Pancreas (tissue), 10 donors: ENCODE measurements at regions not wholly inside any gene's neighbourhood (a gene's known extent, or its start where the extent isn't known, plus 50 kb on each side); places are given as distances from the start of the nearest gene placed in this dataset.

Experiments used
- ATAC-seq, 4 donors: fragments of 200-7000 bp; cut with Tn5 transposase; one replicate each; pipeline versions ENCODE4 v1.8.0 to v1.9.1; 2020; ENCODE audit warnings: mild to moderate bottlenecking in 4 of 4, moderate library complexity in 4 of 4
- DNase-seq, 6 donors: peaks; one replicate each; pipeline ENCODE4 v3.0.0-alpha.2; 2020
- FAIRE-seq: peaks from 2 replicates; lab custom pipeline; 2012; peaks lifted over from hg19 to GRCh38; lab: Jason Lieb, UNC
- H3K27ac ChIP-seq, 4 donors: fragments of 200-600 bp; sonication (generic); 1 replicate in 3 of 4; 2 replicates in 1 of 4; pipeline versions ENCODE4 v1.5.0 to v1.8.0; 2020
- H3K27me3 ChIP-seq, 4 donors: fragments of 200-600 bp; one replicate each; pipeline ENCODE4 v1.8.0; 2021
- H3K36me3 ChIP-seq, 3 donors: fragments of 200-600 bp; sonication (generic) in 1 of 3; one replicate each; pipeline versions ENCODE4 v1.5.0 to v1.8.0; 2020 to 2021
- H3K4me1 ChIP-seq, 3 donors: fragments of 200-600 bp; one replicate each; pipeline ENCODE4 v1.8.0; 2021
- H3K4me3 ChIP-seq, 4 donors: fragments of 200-600 bp; sonication (generic) in 2 of 4; one replicate each; pipeline versions ENCODE4 v1.5.0 to v1.8.0; 2020 to 2021
- H3K9me3 ChIP-seq, 4 donors: fragments of 200-600 bp; one replicate each; pipeline ENCODE4 v1.8.0; 2021
- WGBS, 2 donors: extraction: QIAGEN DNeasy Blood & Tissue Kit; methylation state at CpG; one replicate each; pipeline ENCODE4 v1.1.7; 2013; 5-methylcytosine and 5-hydroxymethylcytosine counted together
- intact Hi-C, 3 donors: fragments of 100-400 bp; cut with DNase I; formaldehyde crosslinking; loops; one replicate each; pipeline versions ENCODE4 v1.11.1 to v1.14.2; 2022
- TF ChIP-seq, protein P1 (sequence below), 4 donors: fragments of 200-600 bp; sonication (generic) in 3 of 4; IDR thresholded peaks; one replicate each; pipeline versions ENCODE4 v1.5.0 to v1.8.0; 2021; ENCODE audit warnings: antibody characterized with exemption in 4 of 4
- donor health status: healthy with polysubstance abuse.
- donor health status: DM: no; HTN: no; CAD: no; lungs with moderate emphysema.
- donor health status: DM: no; HTN: no; CAD: no.
- donor health status: control.
- donor health status: control.
- donor health status: Bipolar disorder and iron deficiency.
- donor health status: DM: yes; HTN: yes; CAD: no.
- donor health status: DM: no; HTN: no; CAD: no.
- donor health status: DM: no; HTN: no; CAD: no.
- donor health status: DM: yes; HTN: yes; CAD: no.

GRCh38 chr11:70715166-70715951 is 317.0 kb downstream of the CTTN start:
- no peaks in the 10 kb centered on the region for H3K36me3 ChIP-seq
- no peaks in the 10 kb centered on the region for H3K27me3 ChIP-seq
- DNase-seq (peak in 1 of 6 donors; percentile 31), ATAC-seq (no peak), FAIRE-seq (no peak)
- H3K4me3 ChIP-seq, result no peak overlapping the region
- H3K4me1 ChIP-seq, result no peaks in the 10 kb centered on the region
- 89 to 90% methylated on average over 14 to 15 of the region's 15 CpGs for WGBS, 2 donors
- intact Hi-C loops, result no loop called here
- no peak overlapping the region for H3K27ac ChIP-seq
- TF ChIP-seq, protein P1, sequence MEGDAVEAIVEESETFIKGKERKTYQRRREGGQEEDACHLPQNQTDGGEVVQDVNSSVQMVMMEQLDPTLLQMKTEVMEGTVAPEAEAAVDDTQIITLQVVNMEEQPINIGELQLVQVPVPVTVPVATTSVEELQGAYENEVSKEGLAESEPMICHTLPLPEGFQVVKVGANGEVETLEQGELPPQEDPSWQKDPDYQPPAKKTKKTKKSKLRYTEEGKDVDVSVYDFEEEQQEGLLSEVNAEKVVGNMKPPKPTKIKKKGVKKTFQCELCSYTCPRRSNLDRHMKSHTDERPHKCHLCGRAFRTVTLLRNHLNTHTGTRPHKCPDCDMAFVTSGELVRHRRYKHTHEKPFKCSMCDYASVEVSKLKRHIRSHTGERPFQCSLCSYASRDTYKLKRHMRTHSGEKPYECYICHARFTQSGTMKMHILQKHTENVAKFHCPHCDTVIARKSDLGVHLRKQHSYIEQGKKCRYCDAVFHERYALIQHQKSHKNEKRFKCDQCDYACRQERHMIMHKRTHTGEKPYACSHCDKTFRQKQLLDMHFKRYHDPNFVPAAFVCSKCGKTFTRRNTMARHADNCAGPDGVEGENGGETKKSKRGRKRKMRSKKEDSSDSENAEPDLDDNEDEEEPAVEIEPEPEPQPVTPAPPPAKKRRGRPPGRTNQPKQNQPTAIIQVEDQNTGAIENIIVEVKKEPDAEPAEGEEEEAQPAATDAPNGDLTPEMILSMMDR (IDR thresholded peaks at IDR 0.05), result no peak
- no peaks in the 10 kb centered on the region for H3K9me3 ChIP-seq

DNA sequence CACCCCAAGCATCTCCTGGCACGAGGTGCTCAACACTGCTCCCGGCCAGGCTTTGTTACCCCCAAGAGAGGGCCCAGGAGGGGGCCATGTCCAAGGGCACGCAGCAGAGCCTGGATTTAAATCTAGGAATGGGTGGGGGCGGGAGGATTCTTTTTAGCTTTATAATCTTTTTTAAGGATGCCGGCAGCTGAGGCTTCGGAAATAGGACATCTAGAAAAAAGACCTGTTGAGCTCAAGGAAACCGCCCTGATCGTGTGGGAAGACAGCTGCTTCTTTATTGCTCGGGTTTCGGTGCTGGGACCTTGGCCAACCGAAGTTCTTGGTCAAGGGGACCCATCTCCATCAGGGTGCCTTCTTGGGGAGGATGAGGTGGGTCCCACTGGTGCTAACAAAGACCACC is 317.9 kb downstream of the CTTN start:
- FAIRE-seq (no peak), DNase-seq (no peak), ATAC-seq (no peak)
- no peaks in the 10 kb centered on the region for H3K4me1 ChIP-seq
- intact Hi-C loops, result no loop called here
- H3K4me3 ChIP-seq, result no peak overlapping the region
- H3K9me3 ChIP-seq, result no peaks in the 10 kb centered on the region
- no peak overlapping the region for H3K27ac ChIP-seq
- no peaks in the 10 kb centered on the region for H3K27me3 ChIP-seq
- H3K36me3 ChIP-seq, result no peaks in the 10 kb centered on the region
- TF ChIP-seq, protein P1 (IDR thresholded peaks at IDR 0.05), result no peak
- WGBS, 2 donors, result 94% methylated on average over 11 of the region's 11 CpGs

- WGBS, 2 donors, result 90 to 93% methylated on average over 32 of the region's 32 CpGs
Observed at GRCh38 chr11:70716986-70717775, 318.9 kb downstream of the CTTN start.

DNA sequence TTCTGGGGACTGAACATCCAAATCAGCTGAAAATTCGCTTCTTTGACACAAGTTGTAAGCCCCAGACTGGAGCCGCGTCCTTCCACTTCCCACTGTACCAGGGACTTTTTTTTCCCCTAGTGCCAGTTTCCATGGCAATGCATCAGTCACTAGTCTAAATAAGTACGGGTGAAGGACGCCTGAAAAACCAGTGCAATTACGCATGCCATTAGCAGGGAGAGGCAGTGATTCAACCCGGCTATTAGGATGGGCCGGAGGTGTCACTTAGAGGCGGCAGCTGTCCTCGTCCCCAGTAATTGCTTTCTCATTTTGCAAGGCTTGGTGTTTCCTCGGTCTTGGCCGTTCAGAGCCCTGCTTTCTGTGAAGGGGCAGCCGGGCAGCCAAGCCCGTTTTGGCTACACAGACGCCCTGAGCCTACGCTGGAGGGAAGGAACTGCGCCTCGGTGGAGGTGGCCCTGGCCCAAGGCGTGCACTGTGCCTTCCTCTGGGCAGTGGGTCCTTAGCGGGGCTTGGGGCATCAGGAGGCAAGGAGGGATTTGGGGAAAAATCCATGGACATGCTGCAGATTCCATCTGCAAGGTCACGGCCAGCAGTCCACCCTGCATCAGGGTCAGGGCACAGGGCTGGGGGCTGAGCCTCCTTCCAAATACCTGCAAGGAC is 319.7 kb downstream of the CTTN start:
- FAIRE-seq (no peak), ATAC-seq (no peak), DNase-seq (no peak)
- Histone ChIP-seq H3K36me3 (no peaks in the 10 kb centered on the region), H3K9me3 (no peaks in the 10 kb centered on the region), H3K4me3 (no peak overlapping the region), H3K27ac (no peak overlapping the region), H3K4me1 (no peaks in the 10 kb centered on the region), H3K27me3 (no peaks in the 10 kb centered on the region)
- TF ChIP-seq, protein P1 (IDR thresholded peaks at IDR 0.05), result no peak
- WGBS, 2 donors, result 82 to 84% methylated on average over 21 of the region's 21 CpGs
- intact Hi-C loops, result no loop called here

More at GRCh38 chr11:70716986-70717775, 318.9 kb downstream of the CTTN start:
- no peak for DNase-seq
- Histone ChIP-seq H3K4me3 (no peak overlapping the region), H3K36me3 (no peaks in the 10 kb centered on the region), H3K9me3 (no peaks in the 10 kb centered on the region), H3K4me1 (no peaks in the 10 kb centered on the region), H3K27me3 (no peaks in the 10 kb centered on the region), H3K27ac (no peak overlapping the region)
- ATAC-seq, result no peak
- TF ChIP-seq, protein P1 (IDR thresholded peaks at IDR 0.05), result no peak
- no peak for FAIRE-seq
- intact Hi-C loops, result no loop called here
